Endothelial cell of umbilical vein (primary cell): ENCODE measurements at regions not wholly inside any gene's neighbourhood (a gene's known extent, or its start where the extent isn't known, plus 50 kb on each side); places are given as distances from the start of the nearest gene placed in this dataset.
"Not testable (repeated sequence)": the region's sequence is repeated elsewhere in the genome, so short reads cannot be mapped to it uniquely, and the experiment has no call there.

Experiments used
- BruUV-seq: library from RNA; stranded (reverse); fragments of 400-500 nt; replicated peaks from 2 replicates; lab custom pipeline; 2021; lab: Mats Ljungman, UMichigan
- CTCF ChIA-PET: fragments of 300-600, 350-600 bp; sonication (Branson Sonifier 250); formaldehyde crosslinking; loops from one replicate; lab custom pipeline; 2021; ENCODE audit warnings: antibody characterized with exemption, inconsistent platforms; lab: Charles Lee
- POLR2A ChIA-PET: fragments of 300-600, 350-600 bp; sonication (Branson Sonifier 250); formaldehyde crosslinking; loops from one replicate; lab custom pipeline; 2021; ENCODE audit warnings: antibody characterized with exemption, inconsistent platforms; lab: Charles Lee
- DNase-seq: peaks from one replicate; pipeline ENCODE4 v3.0.0-alpha.2; 2011; ENCODE audit warnings: low read depth, low spot score
- FAIRE-seq: peaks from 2 replicates; lab custom pipeline; 2011; peaks lifted over from hg19 to GRCh38; lab: Jason Lieb, UNC
- H2AFZ ChIP-seq: 2 replicates; pipeline ENCODE4 v1.6.0; 2012; ENCODE audit warnings: low read depth, low read length, control low read depth, inconsistent platforms
- H3K27ac ChIP-seq: 2 replicates; pipeline ENCODE4 v1.5.1; 2011; ENCODE audit warnings: low read depth, mild to moderate bottlenecking, control low read depth, low read length, moderate library complexity; ENCODE audit not compliant: insufficient read depth
- H3K27me3 ChIP-seq, 2 experiments: 2 replicates each; pipeline versions ENCODE4 v1.6.0 to v1.6.1; 2011; ENCODE audit warnings: low read length in 2 of 2, mixed read lengths in 1 of 2; ENCODE audit not compliant: control insufficient read depth in 2 of 2, insufficient read depth in 2 of 2
- H3K36me3 ChIP-seq, 2 experiments: 2 replicates in 1 of 2; 3 replicates in 1 of 2; pipeline ENCODE4 v1.5.1; 2011; ENCODE audit warnings: low read length in 2 of 2, mild to moderate bottlenecking in 1 of 2, moderate library complexity in 1 of 2; ENCODE audit not compliant: control insufficient read depth in 2 of 2, insufficient read depth in 2 of 2; ENCODE audit errors: extremely low read depth in 1 of 2
- H3K4me1 ChIP-seq: 3 replicates; pipeline ENCODE4 v1.5.1; 2011; ENCODE audit warnings: mild to moderate bottlenecking, low read length; ENCODE audit not compliant: control insufficient read depth, insufficient read depth; ENCODE audit errors: extremely low read depth
- H3K4me2 ChIP-seq: 2 replicates; pipeline ENCODE4 v1.6.1; 2011; ENCODE audit warnings: low read length, control low read depth, mixed read lengths; ENCODE audit not compliant: insufficient read depth
- H3K4me3 ChIP-seq, 3 experiments: fragments of 200-600 bp in 1 of 3; sonication (generic), shearing (Covaris generic) in 1 of 3; replicated peaks in 1 of 3; 2 replicates each; pipeline ENCODE4 v1.5.1; 2011 to 2016; ENCODE audit warnings: control low read depth in 3 of 3, low read length in 3 of 3, mild to moderate bottlenecking in 2 of 3, inconsistent platforms in 1 of 3, low read depth in 1 of 3, moderate library complexity in 1 of 3; ENCODE audit not compliant: insufficient read depth in 1 of 3
- H3K79me2 ChIP-seq: 2 replicates; pipeline ENCODE4 v1.6.0; 2012; ENCODE audit warnings: low read length, inconsistent platforms; ENCODE audit not compliant: control insufficient read depth, insufficient read depth
- H3K9ac ChIP-seq: replicated peaks from 2 replicates; pipeline ENCODE3; 2011; ENCODE audit warnings: low read length, control low read depth; ENCODE audit not compliant: insufficient read depth; ENCODE audit errors: extremely low read depth
- H3K9me1 ChIP-seq: replicated peaks from 3 replicates; pipeline ENCODE4 v1.6.0; 2011; ENCODE audit warnings: mild to moderate bottlenecking, low read length; ENCODE audit not compliant: control insufficient read depth, insufficient read depth; ENCODE audit errors: extremely low read depth
- H3K9me3 ChIP-seq: replicated peaks from 2 replicates; pipeline ENCODE4 v1.5.1; 2012; ENCODE audit warnings: low read length, inconsistent platforms; ENCODE audit not compliant: control insufficient read depth, insufficient read depth
- H4K20me1 ChIP-seq: replicated peaks from 2 replicates; pipeline ENCODE3; 2011; ENCODE audit warnings: mild to moderate bottlenecking, low read length; ENCODE audit not compliant: control insufficient read depth, insufficient read depth; ENCODE audit errors: extremely low read depth
- CTCF ChIP-seq, 2 donors: IDR thresholded peaks; 1 replicate in 1 of 2; 2 replicates in 1 of 2; pipeline ENCODE4 v1.5.1; 2011; ENCODE audit warnings: low read length in 2 of 2, mild to moderate bottlenecking in 2 of 2, moderate library complexity in 2 of 2, control low read depth in 1 of 2, inconsistent platforms in 1 of 2, low read depth in 1 of 2; ENCODE audit not compliant: insufficient read depth in 1 of 2; ENCODE audit errors: extremely low read depth in 1 of 2
- EZH2 ChIP-seq: IDR thresholded peaks from 2 replicates; pipeline ENCODE4 v1.6.1; 2012; ENCODE audit warnings: borderline replicate concordance, low read depth, mild to moderate bottlenecking, moderate library complexity, low read length, inconsistent platforms; ENCODE audit not compliant: severe bottlenecking
- FOS ChIP-seq: IDR thresholded peaks from 2 replicates; pipeline ENCODE4 v1.6.1; 2011; ENCODE audit warnings: mild to moderate bottlenecking, low read length, moderate library complexity, borderline replicate concordance; ENCODE audit not compliant: insufficient read depth
- GATA2 ChIP-seq: IDR thresholded peaks from 2 replicates; pipeline ENCODE4 v1.7.0; 2011; ENCODE audit warnings: low read depth, mild to moderate bottlenecking, moderate library complexity, mixed read lengths, low read length; ENCODE audit not compliant: insufficient read length, insufficient read depth
- JUN ChIP-seq: IDR thresholded peaks from 2 replicates; pipeline ENCODE4 v1.6.1; 2011; ENCODE audit warnings: borderline replicate concordance, low read depth; ENCODE audit not compliant: insufficient read length, insufficient read depth
- MYC ChIP-seq: IDR thresholded peaks from one replicate; pipeline ENCODE4 v1.6.1; 2011; ENCODE audit warnings: mild to moderate bottlenecking, low read depth, low read length
- POLR2A ChIP-seq: IDR thresholded peaks from 2 replicates; pipeline ENCODE4 v1.6.1; 2012; ENCODE audit warnings: low read depth, mild to moderate bottlenecking, control low read depth, low read length
- POLR2AphosphoS5 ChIP-seq: IDR thresholded peaks from 2 replicates; pipeline ENCODE4 v1.6.1; 2012; ENCODE audit warnings: low read depth, mild to moderate bottlenecking, control low read depth, low read length, moderate library complexity; ENCODE audit not compliant: insufficient read depth
- dilution Hi-C: fragments of 300-500 bp; cut with MboI; formaldehyde crosslinking; loops from one replicate; pipeline ENCODE4 v1.15.0; 2019; ENCODE audit warnings: low sequenced_read_pairs; ENCODE audit not compliant: extremely low pct_ligation_motif_present
- intact Hi-C: fragments of 100-400 bp; cut with micrococcal nuclease; formaldehyde crosslinking; loops from one replicate; pipeline ENCODE4 v1.10.0; 2022
- TF ChIP-seq, protein P1 (sequence below): IDR thresholded peaks from 2 replicates; pipeline ENCODE4 v1.6.1; 2011; ENCODE audit not compliant: insufficient read depth, insufficient read length

- no TSS peak for BruUV-seq
- CTCF ChIA-PET: interaction anchor here (1.3 kb wide), 1 partner anchor 11 kb away, joined by 4 read pairs; no protein-coding TSS in a partner anchor
- Histone ChIP-seq H3K79me2 (no peaks in the 10 kb centered on the region), H3K9me3 (no peaks in the 10 kb centered on the region), H3K27ac (no peak overlapping the region), H3K9ac (no peak overlapping the region), H3K4me2 (no peak overlapping the region), H4K20me1 (no peaks in the 10 kb centered on the region), H3K4me3 (no peak overlapping the region), H3K36me3 (no peaks in the 10 kb centered on the region), H3K9me1 (no peaks in the 10 kb centered on the region), H3K27me3 (peaks cover 60 to 83% of the 10 kb centered on the region in 2 experiments), H2AFZ (no peak overlapping the region), H3K4me1 (no peaks in the 10 kb centered on the region)
- POLR2A ChIA-PET: no interaction called here
- dilution Hi-C loops (no loop called here), intact Hi-C loops (no loop called here)
- FAIRE-seq (no peak), DNase-seq (no peak)
- TF ChIP-seq JUN: no peak
- TF ChIP-seq FOS: no peak
- TF ChIP-seq POLR2AphosphoS5: no peak
- no peak for TF ChIP-seq MYC
- no peak for TF ChIP-seq EZH2
- TF ChIP-seq CTCF (IDR thresholded peaks at IDR 0.05; ENCODE audit: extremely low read depth in 1 of 2, insufficient read depth in 1 of 2, low read depth in 1 of 2, low read length in 2 of 2): no peak
- TF ChIP-seq POLR2A: no peak
- TF ChIP-seq, protein P1, sequence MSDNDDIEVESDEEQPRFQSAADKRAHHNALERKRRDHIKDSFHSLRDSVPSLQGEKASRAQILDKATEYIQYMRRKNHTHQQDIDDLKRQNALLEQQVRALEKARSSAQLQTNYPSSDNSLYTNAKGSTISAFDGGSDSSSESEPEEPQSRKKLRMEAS: no peak
- TF ChIP-seq GATA2: no peak
Measured at GRCh38 chr15:34493001-34493400, 55.4 kb upstream of the GOLGA8A start.

DNA sequence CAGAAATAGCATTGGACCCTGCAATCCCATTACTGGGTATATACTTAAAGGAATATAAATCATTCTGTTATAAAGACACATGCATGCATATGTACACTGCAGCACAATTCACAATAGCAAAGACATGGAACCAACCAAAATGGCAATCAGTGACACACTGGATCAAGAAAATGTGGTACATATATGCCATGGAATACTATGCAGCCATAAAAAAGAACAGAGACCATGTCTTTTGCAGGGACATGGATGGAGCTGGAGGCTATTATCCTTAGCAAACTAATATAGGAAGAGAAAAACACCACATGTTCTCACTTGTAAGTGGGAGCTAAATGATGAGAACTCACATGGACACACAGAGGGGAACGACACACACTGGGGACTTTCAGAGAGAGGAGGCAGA lies 53.9 kb upstream of the GOLGA8A start:
- H3K4me2 ChIP-seq, H2AFZ ChIP-seq, intact Hi-C loops, POLR2A ChIA-PET, H3K9ac ChIP-seq, dilution Hi-C loops, H3K36me3 ChIP-seq, FAIRE-seq, H3K9me3 ChIP-seq, H4K20me1 ChIP-seq, H3K27ac ChIP-seq, H3K79me2 ChIP-seq, CTCF ChIA-PET, H3K4me3 ChIP-seq, BruUV-seq, H3K9me1 ChIP-seq, H3K4me1 ChIP-seq, DNase-seq: not testable (repeated sequence)
- peaks cover 54 to 69% of the 10 kb centered on the region in 2 experiments for H3K27me3 ChIP-seq
